GM12875 (cell line): ENCODE measurements at regions not wholly inside any gene's neighbourhood (a gene's known extent, or its start where the extent isn't known, plus 50 kb on each side); places are given as distances from the start of the nearest gene placed in this dataset.

Experiments used
- H3K4me3 ChIP-seq: one replicate; pipeline ENCODE4 v1.5.1; 2011; ENCODE audit warnings: low read depth, low read length, control low read depth
- CTCF ChIP-seq: IDR thresholded peaks from 2 replicates; pipeline ENCODE4 v1.5.1; 2011; ENCODE audit warnings: low read depth, mild to moderate bottlenecking, control low read depth, inconsistent platforms, low read length, moderate library complexity, borderline replicate concordance; ENCODE audit not compliant: insufficient read depth

DNA sequence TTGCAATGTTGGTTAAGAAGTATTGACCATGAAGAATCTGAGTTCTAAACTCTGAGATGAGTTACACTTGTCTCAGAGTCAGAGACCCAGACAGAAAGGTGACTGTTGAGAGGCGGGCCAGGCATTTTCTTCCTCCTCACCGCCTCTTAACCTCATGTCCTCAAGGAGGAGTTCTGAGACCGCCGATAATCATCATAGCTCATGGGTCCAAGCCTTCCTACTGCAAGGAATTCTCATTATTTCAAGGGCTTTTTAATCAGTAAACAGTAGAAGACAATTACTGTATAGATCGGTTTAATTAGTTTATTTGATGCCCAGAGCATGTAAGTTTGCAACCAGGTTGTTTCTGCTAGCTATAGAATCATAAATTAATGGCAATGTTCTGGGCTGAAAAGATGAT is 382.4 kb upstream of the MMS22L start:
- no peak for TF ChIP-seq CTCF
- no peak overlapping the region for H3K4me3 ChIP-seq

DNA sequence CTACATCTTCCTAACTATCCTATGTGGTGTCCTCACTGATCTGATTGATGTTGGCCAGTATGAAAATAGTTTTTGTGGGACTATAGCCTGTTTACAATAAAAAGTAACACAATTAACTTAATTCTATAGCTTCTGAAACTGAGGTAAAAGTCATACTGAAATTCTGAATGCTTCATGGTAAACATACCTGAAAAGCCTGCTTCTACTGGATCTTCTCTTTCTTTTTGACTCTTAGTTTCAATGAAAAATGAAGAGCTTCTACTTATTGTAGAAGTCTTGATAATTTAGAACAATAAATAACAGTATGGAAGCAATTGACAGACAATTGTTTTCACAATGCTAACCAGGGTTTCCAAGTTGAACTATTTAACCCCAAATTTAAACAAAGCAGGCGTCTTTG is 383.9 kb upstream of the MMS22L start:
- TF ChIP-seq CTCF, result no peak
- H3K4me3 ChIP-seq, result no peak overlapping the region

- TF ChIP-seq CTCF, result no peak
- H3K4me3 ChIP-seq, result no peak overlapping the region
Observed at GRCh38 chr6:97668716-97669115, 385.7 kb upstream of the MMS22L start.

- no peak overlapping the region for H3K4me3 ChIP-seq
- no peak for TF ChIP-seq CTCF
Observed at GRCh38 chr6:97669191-97670031, 386.4 kb upstream of the MMS22L start.

DNA sequence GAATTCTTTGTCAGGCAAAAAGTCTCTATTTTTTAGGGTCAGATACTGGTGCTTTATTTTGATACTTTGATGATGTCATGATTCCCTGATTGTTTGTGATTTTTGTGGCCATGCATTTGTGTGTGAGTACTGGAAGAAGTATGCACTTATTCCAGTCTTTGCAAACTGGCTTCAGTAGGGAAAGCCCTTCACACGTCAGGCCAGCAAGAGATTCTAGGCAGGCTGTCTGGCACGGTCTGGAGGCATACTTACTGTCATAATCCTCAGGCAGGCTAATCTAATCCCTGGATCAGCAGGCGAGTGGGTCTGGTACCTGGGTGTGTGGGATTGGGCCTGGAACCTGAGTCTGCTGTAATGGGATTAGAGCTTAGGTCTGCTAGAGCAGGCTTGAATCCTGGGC is 391.8 kb upstream of the MMS22L start:
- no peak for TF ChIP-seq CTCF
- H3K4me3 ChIP-seq, result no peak overlapping the region

GRCh38 chr6:97677626-97678025 is 394.6 kb upstream of the MMS22L start:
- H3K4me3 ChIP-seq, result no peak overlapping the region
- no peak for TF ChIP-seq CTCF

- TF ChIP-seq CTCF, result no peak
- H3K4me3 ChIP-seq, result no peak overlapping the region
Observed at GRCh38 chr6:97687916-97688315, 404.9 kb upstream of the MMS22L start.
